ENCODE measurements at regions not wholly inside any gene's neighbourhood (a gene's known extent, or its start where the extent isn't known, plus 50 kb on each side); places are given as distances from the start of the nearest gene placed in this dataset.

DNA sequence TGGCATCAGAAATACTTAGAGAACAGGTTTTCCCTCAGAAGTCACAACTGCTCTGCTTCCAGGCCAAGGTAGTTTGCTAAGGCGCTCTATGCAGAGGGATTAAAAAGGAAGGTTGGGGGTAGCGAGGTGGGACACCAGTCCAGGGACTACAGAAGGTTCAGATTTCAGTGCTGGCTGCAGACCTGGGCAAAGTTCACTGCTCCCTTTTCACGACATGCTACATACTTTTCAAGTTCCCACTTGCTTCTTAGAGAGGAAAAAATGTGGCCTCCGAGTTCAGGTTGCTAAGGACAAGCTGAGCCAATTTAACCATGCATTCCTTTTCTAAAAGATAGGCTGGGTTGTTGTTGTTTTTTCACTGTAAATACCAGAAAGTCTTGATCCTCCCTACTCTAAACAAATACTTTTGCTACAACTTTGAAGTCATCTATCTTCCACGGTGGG, 158.6 kb upstream of the NR2F2 start:
- TF ChIP-seq, protein P1, sequence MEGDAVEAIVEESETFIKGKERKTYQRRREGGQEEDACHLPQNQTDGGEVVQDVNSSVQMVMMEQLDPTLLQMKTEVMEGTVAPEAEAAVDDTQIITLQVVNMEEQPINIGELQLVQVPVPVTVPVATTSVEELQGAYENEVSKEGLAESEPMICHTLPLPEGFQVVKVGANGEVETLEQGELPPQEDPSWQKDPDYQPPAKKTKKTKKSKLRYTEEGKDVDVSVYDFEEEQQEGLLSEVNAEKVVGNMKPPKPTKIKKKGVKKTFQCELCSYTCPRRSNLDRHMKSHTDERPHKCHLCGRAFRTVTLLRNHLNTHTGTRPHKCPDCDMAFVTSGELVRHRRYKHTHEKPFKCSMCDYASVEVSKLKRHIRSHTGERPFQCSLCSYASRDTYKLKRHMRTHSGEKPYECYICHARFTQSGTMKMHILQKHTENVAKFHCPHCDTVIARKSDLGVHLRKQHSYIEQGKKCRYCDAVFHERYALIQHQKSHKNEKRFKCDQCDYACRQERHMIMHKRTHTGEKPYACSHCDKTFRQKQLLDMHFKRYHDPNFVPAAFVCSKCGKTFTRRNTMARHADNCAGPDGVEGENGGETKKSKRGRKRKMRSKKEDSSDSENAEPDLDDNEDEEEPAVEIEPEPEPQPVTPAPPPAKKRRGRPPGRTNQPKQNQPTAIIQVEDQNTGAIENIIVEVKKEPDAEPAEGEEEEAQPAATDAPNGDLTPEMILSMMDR (IDR thresholded peaks at IDR 0.05; ENCODE audit: low read depth, low read length, poor library complexity, severe bottlenecking): no peak
- TF ChIP-seq EZH2phosphoT487 (IDR thresholded peaks at IDR 0.05; ENCODE audit: borderline replicate concordance, low read length): no peak

All from DOHH2 (cell line).